PC-3 (cell line): ENCODE measurements at regions not wholly inside any gene's neighbourhood (a gene's known extent, or its start where the extent isn't known, plus 50 kb on each side); places are given as distances from the start of the nearest gene placed in this dataset.

Source experiments
- CTCF ChIP-seq: fragments of 300-600 bp; sonication (generic); conservative IDR thresholded peaks from 2 replicates; pipeline ENCODE4 v1.5.1; 2017; ENCODE audit warnings: antibody characterized with exemption, low read depth, mild to moderate bottlenecking, low read length
- EZH2phosphoT487 ChIP-seq: fragments of 300-600 bp; sonication (generic); IDR thresholded peaks from 2 replicates; pipeline ENCODE4 v1.6.1; 2018; ENCODE audit warnings: mild to moderate bottlenecking, antibody characterized with exemption, low read length, borderline replicate concordance

GRCh38 chr6:26300828-26301227 lies 64.2 kb upstream of the BTN3A2 start:
- TF ChIP-seq CTCF (no peak), EZH2phosphoT487 (no peak)
